NCI-H748 treated with DMSO at 0.1 percent for 48 hours (cell line): ENCODE measurements at regions not wholly inside any gene's neighbourhood (a gene's known extent, or its start where the extent isn't known, plus 50 kb on each side); places are given as distances from the start of the nearest gene placed in this dataset.

Source experiments
- DNase-seq: peaks from one replicate; lab custom pipeline; 2025; lab: John Stamatoyannopoulos, UW

DNA sequence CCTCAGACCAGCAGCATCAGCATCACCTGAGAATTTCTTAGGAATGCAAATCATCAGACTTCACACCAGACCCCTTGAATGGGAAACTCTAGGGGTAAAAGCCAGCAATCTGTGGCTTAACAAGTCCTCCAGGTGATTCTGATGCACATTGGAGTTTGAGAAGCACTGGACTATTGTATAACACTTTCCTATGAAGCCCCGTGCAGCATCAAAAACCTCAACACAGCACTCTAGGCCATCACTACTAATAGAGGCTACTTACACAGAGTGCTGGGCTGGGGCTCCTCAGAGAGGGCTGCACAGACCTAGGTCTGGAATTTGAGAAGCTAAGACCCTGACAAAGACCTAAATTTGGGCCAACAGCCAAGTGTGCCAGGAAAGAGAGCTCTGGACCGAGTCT, 95.7 kb upstream of the ARAP3 start:
- DNase-seq: no peak

GRCh38 chr5:141777130-141777529, 95.1 kb upstream of the ARAP3 start:
- DNase-seq: no peak

- no peak for DNase-seq
Measured at GRCh38 chr5:141773779-141774562, 91.9 kb upstream of the ARAP3 start.

DNA sequence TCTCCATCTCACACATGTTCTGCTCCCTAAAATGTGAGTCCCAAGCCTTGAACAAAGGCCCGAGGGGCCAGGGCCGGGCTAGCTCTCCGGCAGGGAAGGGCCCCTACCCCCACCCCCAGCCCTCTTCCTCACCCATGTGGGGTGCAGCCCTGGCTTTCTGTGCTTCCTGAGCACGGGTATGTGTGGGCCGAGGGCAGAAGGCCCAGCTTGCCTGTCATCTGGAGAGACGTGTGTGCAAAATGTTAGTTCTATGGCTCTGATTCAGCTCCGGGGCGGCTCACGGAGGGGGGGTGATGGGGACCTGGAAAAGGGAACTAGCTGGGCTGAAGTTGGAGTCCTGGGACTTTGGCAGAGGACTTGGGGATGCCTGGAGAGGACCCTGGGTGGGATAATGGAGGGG, 90.3 kb upstream of the ARAP3 start:
- DNase-seq: no peak

GRCh38 chr5:141771562-141771961, 89.5 kb upstream of the ARAP3 start:
- DNase-seq: no peak

GRCh38 chr5:141771031-141771430, 89.0 kb upstream of the ARAP3 start:
- no peak for DNase-seq

DNA sequence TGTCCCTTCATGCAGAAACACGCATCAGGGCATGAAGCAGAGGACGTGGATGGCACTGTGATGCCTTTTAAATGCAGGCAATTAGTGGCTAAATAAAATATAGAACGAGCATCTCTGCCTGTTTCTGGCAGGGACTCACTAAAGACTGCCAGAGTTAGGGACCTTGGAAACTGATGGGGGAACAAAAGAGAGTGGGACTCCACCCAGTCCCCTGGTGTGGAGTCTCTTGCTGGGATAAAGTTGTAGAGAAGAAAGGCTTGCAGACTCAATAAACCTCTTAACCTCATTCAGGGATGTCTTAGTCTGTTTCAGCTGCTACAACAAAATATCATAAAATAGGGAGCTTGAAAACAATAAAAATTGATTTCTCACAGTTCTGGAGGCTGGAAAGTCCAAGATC, 87.6 kb upstream of the ARAP3 start:
- no peak for DNase-seq

GRCh38 chr5:141767671-141768070, 85.6 kb upstream of the ARAP3 start:
- DNase-seq: no peak

DNA sequence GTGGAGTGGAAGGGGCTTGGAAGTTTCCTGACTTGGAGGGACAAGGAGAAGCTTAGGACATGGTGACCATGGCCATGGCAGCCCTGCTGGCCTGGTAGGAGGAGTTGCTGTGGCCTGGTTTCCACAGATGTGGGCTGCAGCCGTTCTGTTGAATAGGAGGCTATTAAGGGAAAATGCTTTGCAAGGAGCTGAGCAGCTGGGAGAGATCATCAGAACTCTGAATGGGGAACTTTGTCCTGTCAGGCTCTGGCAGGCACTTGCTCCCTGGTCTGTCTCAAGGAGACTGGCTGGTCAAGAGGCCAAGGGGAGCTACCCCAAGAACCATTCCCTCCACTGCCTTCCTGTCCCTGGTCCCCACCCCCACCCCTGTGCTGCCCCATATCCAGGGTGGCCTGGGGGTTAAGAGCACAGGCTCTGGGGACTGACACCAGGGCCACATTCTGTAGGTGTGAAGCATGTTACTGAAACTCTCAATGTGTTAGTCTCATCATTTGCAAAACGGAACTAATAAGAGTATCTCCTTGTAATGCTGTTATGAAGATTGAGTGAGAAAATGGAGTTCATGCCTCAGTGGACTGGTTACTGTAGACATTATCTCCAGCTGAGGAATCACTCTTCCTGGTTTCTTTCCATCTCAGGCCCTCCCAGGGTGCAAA, 84.0 kb upstream of the ARAP3 start:
- no peak for DNase-seq

GRCh38 chr5:141763541-141763940, 81.5 kb upstream of the ARAP3 start:
- DNase-seq: peak; percentile 20

DNA sequence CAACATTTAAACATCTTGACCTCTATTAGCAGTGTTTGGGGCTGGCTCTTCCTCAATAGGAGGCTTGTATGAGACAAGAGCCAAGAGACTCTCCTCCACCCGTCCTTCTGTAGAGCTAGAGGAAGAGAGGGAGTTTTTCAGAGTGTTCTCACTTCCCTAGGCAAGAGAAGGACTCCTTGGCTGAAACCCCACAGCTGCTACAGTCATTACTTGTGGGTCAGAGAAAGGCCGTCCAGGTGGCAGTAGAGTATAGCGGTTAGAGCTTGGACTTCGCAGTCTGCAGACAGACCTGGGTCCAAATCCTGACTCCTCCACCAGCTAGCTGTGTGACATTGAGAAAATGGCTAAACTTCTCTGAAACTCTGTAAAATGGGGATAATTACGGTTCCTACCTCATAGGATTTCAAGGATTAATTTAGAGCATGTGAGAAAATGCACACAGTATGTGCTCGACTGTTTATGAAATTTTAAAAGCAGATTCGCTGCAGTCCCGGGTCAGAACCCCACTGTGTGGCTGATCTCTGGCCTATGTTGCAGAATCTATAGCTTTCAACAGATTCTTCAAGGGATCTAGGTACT, 80.8 kb upstream of the ARAP3 start:
- DNase-seq: no peak

- DNase-seq: no peak
Measured at GRCh38 chr5:141762316-141762715, 80.3 kb upstream of the ARAP3 start.

DNA sequence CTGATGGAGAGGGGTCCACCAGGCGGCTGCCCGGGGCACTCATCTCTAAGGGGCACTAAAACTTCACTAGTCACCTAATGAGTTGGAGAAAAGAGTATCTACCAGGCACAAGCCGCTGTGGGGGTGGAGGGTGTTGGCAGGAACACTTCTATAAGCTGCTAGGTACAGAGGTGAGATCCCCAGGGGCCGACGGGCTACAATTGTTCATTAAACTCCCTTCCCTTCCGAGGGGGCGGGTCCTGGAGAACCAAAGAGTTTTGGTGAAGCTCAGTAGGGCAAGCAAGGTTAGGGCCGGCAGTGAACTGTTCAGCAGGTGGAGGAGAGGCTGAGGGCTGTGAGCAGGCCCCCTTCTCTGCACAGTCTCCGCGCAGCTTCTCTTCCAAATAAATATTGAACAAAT, 78.7 kb upstream of the ARAP3 start:
- no peak for DNase-seq

DNA sequence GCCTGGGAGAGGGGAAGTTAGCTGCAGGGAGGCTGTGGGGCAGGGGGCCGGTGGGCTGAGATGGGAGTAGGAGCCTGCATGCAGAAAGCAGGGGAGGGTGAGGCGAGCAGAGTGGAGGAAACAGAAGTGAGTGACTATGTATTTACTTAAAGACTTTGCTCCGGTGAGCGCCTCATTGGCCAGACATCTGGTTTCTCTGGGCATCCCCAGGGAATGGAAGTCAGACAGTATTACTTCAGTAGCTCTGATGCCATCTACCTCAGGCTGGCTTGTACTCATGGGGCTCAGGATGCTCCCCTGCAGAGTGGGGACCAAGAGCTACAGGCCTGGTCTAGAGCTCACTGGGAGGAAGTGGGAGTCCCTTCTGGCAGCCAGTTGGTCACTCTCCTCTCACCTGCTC, 78.2 kb upstream of the ARAP3 start:
- DNase-seq: no peak

DNA sequence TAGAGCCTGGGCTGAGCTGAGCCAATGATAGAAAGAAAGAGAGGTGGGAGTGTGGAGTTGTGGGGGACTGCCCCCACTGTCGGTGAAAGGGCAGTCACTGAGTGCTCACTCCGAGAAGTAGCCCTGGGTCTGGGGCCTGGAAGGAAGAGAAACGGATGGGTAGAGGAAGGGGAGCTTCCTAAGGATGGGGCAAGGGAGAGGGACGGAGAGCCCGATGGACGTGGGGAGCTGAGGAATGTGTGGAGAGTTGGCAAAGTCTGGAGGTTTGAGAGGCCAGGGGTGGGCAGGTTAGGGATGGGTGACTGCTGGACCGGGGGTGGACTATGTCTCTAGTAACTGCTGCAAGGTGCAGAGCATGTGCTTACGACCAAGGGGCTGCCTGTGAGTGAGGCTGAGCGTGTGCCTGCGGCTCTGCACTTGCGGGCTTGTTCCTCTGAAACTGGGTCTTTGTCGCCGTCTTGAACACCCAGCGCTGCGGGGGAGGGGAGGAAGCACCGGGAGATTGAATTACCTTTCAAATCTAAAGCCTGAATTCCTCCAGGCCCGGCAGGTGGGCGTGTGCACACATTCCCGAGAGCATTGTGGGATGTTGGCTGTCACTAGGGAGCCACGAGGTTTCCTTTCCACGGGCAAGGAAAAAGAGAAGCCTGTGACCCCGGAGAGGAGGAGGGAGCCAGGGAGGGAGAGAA, 76.4 kb upstream of the ARAP3 start:
- no peak for DNase-seq

DNA sequence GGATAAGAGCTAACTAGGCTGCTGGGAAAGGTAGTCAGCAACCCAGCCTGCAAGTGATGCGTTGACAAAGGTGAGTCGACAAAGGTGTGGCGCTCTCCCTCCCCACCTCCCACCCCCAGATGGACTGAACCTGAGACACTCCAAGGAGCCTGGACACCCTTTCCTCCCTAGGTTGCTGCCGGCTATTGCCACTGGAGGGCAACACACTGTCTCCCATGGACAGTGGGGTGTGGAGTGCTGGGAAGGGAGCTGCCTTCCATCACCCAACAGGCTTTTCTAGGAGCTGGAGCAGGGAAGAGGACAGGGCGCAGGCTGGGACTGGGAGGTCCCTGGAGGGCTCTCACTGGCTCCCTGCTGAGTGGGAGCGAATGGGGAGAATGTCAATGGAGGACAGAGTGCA, 75.4 kb upstream of the ARAP3 start:
- no peak for DNase-seq

- DNase-seq: no peak
Measured at GRCh38 chr5:141756196-141756595, 74.2 kb upstream of the ARAP3 start.

GRCh38 chr5:141753971-141754713, 72.1 kb upstream of the ARAP3 start:
- no peak for DNase-seq

DNA sequence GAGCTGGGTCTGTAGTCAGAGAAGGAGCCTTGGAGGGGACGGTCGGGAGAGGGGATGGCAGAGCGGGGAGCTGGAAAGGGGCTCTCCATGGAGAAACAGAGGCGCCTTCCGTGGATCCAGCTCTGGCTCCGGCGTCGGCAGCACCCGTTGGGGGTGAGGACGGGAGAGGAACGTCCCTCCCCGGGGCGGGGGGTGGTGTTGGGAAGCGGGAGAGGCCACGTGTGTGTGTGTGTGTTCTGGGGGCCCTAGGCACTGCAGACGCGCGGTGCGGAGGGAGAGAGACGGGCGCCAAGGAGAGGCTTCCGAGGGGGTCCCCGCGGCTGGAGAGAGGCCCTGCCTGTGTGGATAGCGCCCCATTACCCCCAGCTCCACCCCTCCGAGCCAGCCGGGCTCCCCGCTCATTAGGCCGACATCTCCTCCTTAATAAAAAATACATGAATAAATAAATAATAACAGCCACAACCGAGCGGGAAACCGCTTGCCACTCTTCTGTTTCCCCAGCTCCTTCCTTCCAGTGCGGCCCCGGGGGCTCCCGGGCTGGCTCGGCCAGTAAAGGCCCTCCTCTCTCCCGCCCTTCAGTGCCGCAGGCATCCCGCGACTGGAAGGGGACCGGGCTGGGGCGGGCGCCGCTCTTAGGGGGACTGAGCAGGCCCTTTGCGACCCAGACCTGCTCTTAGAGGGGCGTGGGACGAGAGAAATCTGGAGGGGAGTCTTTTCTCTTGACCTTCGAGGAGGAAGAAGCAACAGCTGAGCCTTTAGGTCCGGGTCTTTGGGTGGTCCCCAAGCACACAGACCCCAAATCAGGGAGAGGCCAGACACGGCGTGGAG, 71.3 kb upstream of the ARAP3 start:
- DNase-seq: no peak

DNA sequence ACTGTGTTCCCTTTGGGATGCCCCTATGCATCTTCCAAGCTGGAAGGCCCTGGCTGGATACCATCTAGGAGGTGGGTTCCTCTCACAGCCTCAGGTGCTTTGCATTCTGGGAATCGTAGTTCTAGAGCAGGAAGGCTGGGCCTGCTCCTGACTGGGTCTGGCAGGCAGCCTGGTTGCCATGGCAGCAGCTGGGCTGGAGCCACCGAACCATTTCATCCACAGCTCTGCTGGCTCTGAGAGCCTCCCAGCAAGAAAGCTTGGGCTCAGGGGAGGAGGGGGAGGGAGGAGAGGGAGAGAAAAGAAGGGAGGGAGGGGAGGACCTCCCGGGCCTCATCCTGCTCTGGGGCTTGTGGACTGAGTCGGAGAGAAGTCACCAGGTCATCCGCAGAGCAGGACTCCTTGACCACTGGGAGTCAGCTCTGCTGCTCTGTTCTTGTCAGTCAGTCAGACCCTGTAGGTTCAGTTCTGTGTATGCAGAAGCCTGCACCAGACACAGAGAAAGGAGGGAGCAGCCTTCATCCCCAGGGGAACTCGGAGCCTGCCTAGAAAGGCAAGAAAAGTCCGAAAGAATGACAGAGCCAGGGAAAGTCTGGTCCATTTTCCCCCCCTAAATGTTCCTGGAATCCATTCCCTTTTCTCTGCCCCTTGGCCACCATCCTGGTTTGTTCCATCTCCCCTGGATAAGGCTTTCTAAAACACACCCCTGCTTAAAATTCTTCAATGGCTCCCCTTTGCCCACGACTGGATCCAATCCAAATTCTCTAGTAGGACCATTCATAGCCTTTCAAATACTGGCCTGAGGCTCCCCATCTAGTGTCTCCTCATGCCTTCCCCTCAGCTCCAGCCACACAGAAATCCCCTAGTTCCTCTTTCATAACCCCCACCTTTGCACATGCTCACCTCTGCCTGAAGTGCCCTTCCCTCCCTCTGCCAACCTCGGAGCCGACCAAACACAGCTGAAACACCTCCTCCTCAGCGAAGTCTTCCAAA, 65.4 kb upstream of the ARAP3 start:
- DNase-seq: peak; percentile 62
